H1 (cell line): ENCODE measurements at regions not wholly inside any gene's neighbourhood (a gene's known extent, or its start where the extent isn't known, plus 50 kb on each side); places are given as distances from the start of the nearest gene placed in this dataset.

Experiments
- SUZ12 ChIP-seq: fragments of 200-600 bp; sonication (generic); IDR thresholded peaks from 2 replicates; pipeline ENCODE4 v1.6.1; 2012; ENCODE audit warnings: mild to moderate bottlenecking, inconsistent platforms, low read length, moderate library complexity, mixed read lengths
- TF ChIP-seq, protein P1 (sequence below): IDR thresholded peaks from 2 replicates; pipeline ENCODE4 v1.6.1; 2012; ENCODE audit warnings: inconsistent platforms

DNA sequence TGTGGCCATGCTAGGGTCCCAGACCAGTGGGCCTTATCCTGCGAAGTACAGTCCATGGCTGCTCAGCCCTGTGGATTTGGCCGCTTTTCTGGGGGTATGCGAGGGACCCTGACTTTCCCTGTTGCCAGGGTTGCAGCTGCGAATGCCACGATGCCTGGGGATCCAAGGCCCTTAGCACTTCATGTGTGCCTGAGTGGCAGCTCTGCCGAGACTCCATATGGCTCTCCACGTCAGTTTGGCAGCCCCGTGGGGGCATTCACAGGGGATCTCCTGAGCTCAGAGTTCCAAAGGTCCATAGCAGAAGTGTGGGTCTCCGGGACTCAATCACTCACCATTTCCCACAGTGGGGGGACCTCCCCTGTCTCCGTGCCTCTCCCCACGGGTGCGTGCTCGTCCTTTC is 319.5 kb downstream of the DOK5 start (continued):
- TF ChIP-seq SUZ12, result no peak
- TF ChIP-seq, protein P1, sequence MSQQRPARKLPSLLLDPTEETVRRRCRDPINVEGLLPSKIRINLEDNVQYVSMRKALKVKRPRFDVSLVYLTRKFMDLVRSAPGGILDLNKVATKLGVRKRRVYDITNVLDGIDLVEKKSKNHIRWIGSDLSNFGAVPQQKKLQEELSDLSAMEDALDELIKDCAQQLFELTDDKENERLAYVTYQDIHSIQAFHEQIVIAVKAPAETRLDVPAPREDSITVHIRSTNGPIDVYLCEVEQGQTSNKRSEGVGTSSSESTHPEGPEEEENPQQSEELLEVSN, result no peak
